Stimulated activated CD4-positive, alpha-beta T cell treated with anti-CD3 and anti-CD28 coated beads, Interleukin-15, amount 100 ng/mL, for 24 hours (primary cell): ENCODE measurements at regions not wholly inside any gene's neighbourhood (a gene's known extent, or its start where the extent isn't known, plus 50 kb on each side); places are given as distances from the start of the nearest gene placed in this dataset.
"Not testable (repeated sequence)": the region's sequence is repeated elsewhere in the genome, so short reads cannot be mapped to it uniquely, and the experiment has no call there.

Experiments used
- DNase-seq: peaks from one replicate; pipeline ENCODE4 v3.0.0-alpha.2; 2020

- DNase-seq: no peak
Measured at GRCh38 chr3:153379516-153379915, 217.5 kb downstream of the RAP2B start.

- no peak for DNase-seq
Measured at GRCh38 chr3:153385343-153385742, 223.3 kb downstream of the RAP2B start.

GRCh38 chr3:153392363-153392762 is 230.3 kb downstream of the RAP2B start:
- DNase-seq: no peak

- no peak for DNase-seq
Measured at GRCh38 chr3:153394017-153394416, 232.0 kb downstream of the RAP2B start.

GRCh38 chr3:153396581-153396980 is 234.6 kb downstream of the RAP2B start:
- DNase-seq: no peak

- DNase-seq: no peak
Measured at GRCh38 chr3:153397794-153398193, 235.8 kb downstream of the RAP2B start.

GRCh38 chr3:153399636-153400035 is 237.6 kb downstream of the RAP2B start:
- DNase-seq: no peak

- no peak for DNase-seq
Measured at GRCh38 chr3:153400641-153401040, 238.6 kb downstream of the RAP2B start.

- no peak for DNase-seq
Measured at GRCh38 chr3:153404157-153404556, 242.1 kb downstream of the RAP2B start.

GRCh38 chr3:153405320-153405719 is 243.3 kb downstream of the RAP2B start:
- DNase-seq: not testable (repeated sequence)

- DNase-seq: no peak
Measured at GRCh38 chr3:153410517-153410916, 248.5 kb downstream of the RAP2B start.

- no peak for DNase-seq
Measured at GRCh38 chr3:153414982-153415381, 253.0 kb downstream of the RAP2B start.

- DNase-seq: no peak
Measured at GRCh38 chr3:153422314-153422713, 260.3 kb downstream of the RAP2B start.

- DNase-seq: not testable (repeated sequence)
Measured at GRCh38 chr3:153423820-153424219, 261.8 kb downstream of the RAP2B start.

GRCh38 chr3:153426344-153426743 is 264.3 kb downstream of the RAP2B start:
- DNase-seq: no peak

GRCh38 chr3:153426803-153427202 is 264.8 kb downstream of the RAP2B start:
- no peak for DNase-seq

GRCh38 chr3:153429821-153430220 is 267.8 kb downstream of the RAP2B start:
- DNase-seq: no peak

GRCh38 chr3:153431076-153431475 is 269.1 kb downstream of the RAP2B start:
- DNase-seq: no peak

GRCh38 chr3:153437666-153438065 is 275.6 kb downstream of the RAP2B start:
- no peak for DNase-seq

GRCh38 chr3:153438271-153438670 is 276.2 kb downstream of the RAP2B start:
- DNase-seq: no peak

- no peak for DNase-seq
Measured at GRCh38 chr3:153439780-153440179, 277.8 kb downstream of the RAP2B start.

GRCh38 chr3:153440311-153440710 is 278.3 kb downstream of the RAP2B start:
- no peak for DNase-seq

GRCh38 chr3:153442386-153442785 is 280.4 kb downstream of the RAP2B start:
- no peak for DNase-seq

- no peak for DNase-seq
Measured at GRCh38 chr3:153442799-153443487, 280.9 kb downstream of the RAP2B start.

GRCh38 chr3:153443961-153444360 is 281.9 kb downstream of the RAP2B start:
- DNase-seq: no peak
